ENCODE measurements at regions not wholly inside any gene's neighbourhood (a gene's known extent, or its start where the extent isn't known, plus 50 kb on each side); places are given as distances from the start of the nearest gene placed in this dataset.

GRCh38 chr15:39459548-39459947 is 121.3 kb upstream of the THBS1 start:
- no peak for DNase-seq
- WGBS, 2 donors (ENCODE audit: low coverage in 1 of 2): 80 to 88% methylated on average over 1 of the region's 1 CpG
- in situ Hi-C loops (cut with MboI; ENCODE audit: low pct_ligation_motif_present in 1 of 4, low pct_unique_long_range_greater_than_20kb in 1 of 4, low sequenced_read_pairs in 3 of 4) (no loop called here), intact Hi-C loops (cut with DNase I; ENCODE audit: low total_unique reads) (no loop called here)
- H3K27ac ChIP-seq: no peak overlapping the region
- no peaks in the 10 kb centered on the region for H3K9me3 ChIP-seq
- no peaks in the 10 kb centered on the region for H3K27me3 ChIP-seq
- H3K36me3 ChIP-seq: no peaks in the 10 kb centered on the region
- TF ChIP-seq CTCF (IDR thresholded peaks at IDR 0.05) (no peak), EP300 (IDR thresholded peaks at IDR 0.05; ENCODE audit: low read depth) (no peak), POLR2AphosphoS5 (IDR thresholded peaks at IDR 0.05) (no peak)
- no peak overlapping the region for H3K4me3 ChIP-seq
- peaks cover 7 to 26% (median 14%) of the 10 kb centered on the region in 4 donors for H3K4me1 ChIP-seq

- Histone ChIP-seq H3K4me3 (no peak overlapping the region), H3K9me3 (no peaks in the 10 kb centered on the region), H3K27ac (peak overlapping the region in 1 of 4 donors; percentile 33), H3K36me3 (no peaks in the 10 kb centered on the region), H3K4me1 (peaks cover under 1 to 18% (median 6%) of the 10 kb centered on the region in 4 donors), H3K27me3 (no peaks in the 10 kb centered on the region)
- 86 to 89% methylated on average over 6 to 7 of the region's 7 CpGs for WGBS, 2 donors (ENCODE audit: low coverage in 1 of 2)
- DNase-seq: no peak
- no peak for TF ChIP-seq EP300 (IDR thresholded peaks at IDR 0.05; ENCODE audit: low read depth)
- no peak for TF ChIP-seq POLR2AphosphoS5 (IDR thresholded peaks at IDR 0.05)
- no peak for TF ChIP-seq CTCF (IDR thresholded peaks at IDR 0.05)
- TF ChIP-seq POLR2A (IDR thresholded peaks at IDR 0.05): no peak
- intact Hi-C loops (cut with DNase I; ENCODE audit: low total_unique reads) (no loop called here), in situ Hi-C loops (cut with MboI; ENCODE audit: low pct_ligation_motif_present in 1 of 4, low pct_unique_long_range_greater_than_20kb in 1 of 4, low sequenced_read_pairs in 3 of 4) (no loop called here)
Observed at GRCh38 chr15:39460748-39461147, 120.1 kb upstream of the THBS1 start.

- intact Hi-C loops (cut with DNase I; ENCODE audit: low total_unique reads): no loop called here
- Histone ChIP-seq H3K4me1 (peaks cover 0 to 21% (median 2%) of the 10 kb centered on the region in 4 donors), H3K4me3 (no peak overlapping the region), H3K27me3 (no peaks in the 10 kb centered on the region), H3K9me3 (no peaks in the 10 kb centered on the region), H3K36me3 (no peaks in the 10 kb centered on the region), H3K27ac (peak overlapping the region in 3 of 4 donors; percentile 6 to 43 (median 33))
- DNase-seq: no peak
- TF ChIP-seq POLR2A (IDR thresholded peaks at IDR 0.05): no peak
- no peak for TF ChIP-seq POLR2AphosphoS5 (IDR thresholded peaks at IDR 0.05)
- TF ChIP-seq CTCF (IDR thresholded peaks at IDR 0.05): no peak
- no peak for TF ChIP-seq EP300 (IDR thresholded peaks at IDR 0.05; ENCODE audit: low read depth)
- 52 to 63% methylated on average over 2 of the region's 2 CpGs for WGBS, 2 donors (ENCODE audit: low coverage in 1 of 2)
- in situ Hi-C loops (cut with MboI; ENCODE audit: low pct_ligation_motif_present in 1 of 4, low pct_unique_long_range_greater_than_20kb in 1 of 4, low sequenced_read_pairs in 3 of 4): no loop called here
Observed at GRCh38 chr15:39461536-39462130, 119.2 kb upstream of the THBS1 start.

- WGBS, 2 donors (ENCODE audit: low coverage in 1 of 2): 85 to 100% methylated on average over 1 of the region's 1 CpG
- Histone ChIP-seq H3K9me3 (no peaks in the 10 kb centered on the region), H3K27me3 (no peaks in the 10 kb centered on the region), H3K4me1 (peaks cover 0 to 21% (median 2%) of the 10 kb centered on the region in 4 donors), H3K4me3 (no peak overlapping the region), H3K27ac (no peak overlapping the region), H3K36me3 (no peaks in the 10 kb centered on the region)
- in situ Hi-C loops (cut with MboI; ENCODE audit: low pct_ligation_motif_present in 1 of 4, low pct_unique_long_range_greater_than_20kb in 1 of 4, low sequenced_read_pairs in 3 of 4) (no loop called here), intact Hi-C loops (cut with DNase I; ENCODE audit: low total_unique reads) (no loop called here)
- TF ChIP-seq POLR2A (IDR thresholded peaks at IDR 0.05) (no peak), EP300 (IDR thresholded peaks at IDR 0.05; ENCODE audit: low read depth) (no peak), POLR2AphosphoS5 (IDR thresholded peaks at IDR 0.05) (no peak), CTCF (IDR thresholded peaks at IDR 0.05) (no peak)
- DNase-seq: no peak
Observed at GRCh38 chr15:39462691-39463090, 118.2 kb upstream of the THBS1 start.

All from transverse colon (tissue), 4 donors.